KG1 (cell line): ENCODE measurements at regions not wholly inside any gene's neighbourhood (a gene's known extent, or its start where the extent isn't known, plus 50 kb on each side); places are given as distances from the start of the nearest gene placed in this dataset.
"Not testable (repeated sequence)": the region's sequence is repeated elsewhere in the genome, so short reads cannot be mapped to it uniquely, and the experiment has no call there.

ENCODE experiments used
- DNase-seq: peaks from one replicate; lab custom pipeline; 2025; lab: John Stamatoyannopoulos, UW

DNA sequence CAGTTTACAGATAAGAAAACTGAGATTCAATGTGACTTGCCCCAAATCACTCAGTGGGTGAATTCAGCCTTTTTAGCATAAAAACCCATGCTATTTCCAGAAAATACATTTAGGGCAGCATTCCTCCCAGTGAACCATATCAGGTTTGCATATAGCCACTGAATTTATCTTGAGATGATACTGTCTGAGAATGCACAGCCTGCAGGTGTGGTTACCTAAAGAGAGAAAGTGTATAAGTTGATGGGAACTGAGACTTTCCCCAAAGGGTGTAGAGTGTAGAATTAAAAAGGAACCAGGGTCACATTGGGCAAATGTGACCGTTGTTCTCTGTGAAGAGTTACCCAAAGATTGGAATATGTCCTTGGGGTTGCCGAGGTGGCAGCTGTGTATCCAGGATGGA, 100.0 kb upstream of the PIK3R1 start:
- DNase-seq, result no peak

GRCh38 chr5:68114378-68115040, 101.0 kb upstream of the PIK3R1 start:
- no peak for DNase-seq

DNA sequence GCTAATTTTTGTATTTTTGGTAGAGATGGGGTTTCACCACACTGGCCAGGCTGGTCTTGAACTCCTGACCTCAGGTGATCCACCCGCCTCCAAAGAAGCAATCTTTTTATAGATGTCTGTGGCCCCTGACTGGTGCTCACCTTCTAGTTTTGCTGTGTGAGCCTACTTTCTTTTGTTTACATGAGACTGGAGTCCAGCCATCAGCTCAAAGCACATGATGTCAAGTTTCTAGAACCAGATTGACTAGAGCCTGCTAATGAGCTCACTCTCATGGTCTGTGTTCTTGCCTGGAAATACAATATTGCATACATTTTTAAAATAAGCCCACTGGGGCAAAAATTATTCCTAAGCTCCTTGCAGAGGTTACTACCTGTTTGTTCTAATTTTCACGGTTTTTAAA, 102.9 kb upstream of the PIK3R1 start:
- DNase-seq, result no peak

- no peak for DNase-seq
These were observed 104.7 kb upstream of the PIK3R1 start for GRCh38 chr5:68110894-68111293.

DNA sequence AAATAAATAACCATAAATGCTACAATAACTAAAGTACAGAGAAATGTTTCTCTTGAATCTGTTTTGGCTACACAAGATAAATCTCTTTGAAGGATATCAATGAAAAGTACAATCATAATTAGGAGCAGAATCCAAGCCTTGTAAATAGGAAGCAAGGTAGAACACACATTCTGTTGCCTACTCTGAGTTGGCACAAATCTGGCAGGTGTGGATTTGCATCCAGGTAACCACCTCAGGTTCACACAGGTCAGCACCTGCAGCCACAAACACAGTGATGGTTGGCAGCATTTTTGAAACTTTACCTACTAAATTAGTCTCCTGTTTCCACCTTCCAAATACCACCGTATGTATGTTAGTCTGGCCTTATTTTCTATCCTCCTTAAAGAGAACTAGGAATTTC, 105.3 kb upstream of the PIK3R1 start:
- no peak for DNase-seq

GRCh38 chr5:68104217-68104616, 111.3 kb upstream of the PIK3R1 start:
- DNase-seq, result not testable (repeated sequence)

GRCh38 chr5:68103297-68103696, 112.3 kb upstream of the PIK3R1 start:
- not testable (repeated sequence) for DNase-seq

GRCh38 chr5:68099327-68099726, 116.2 kb upstream of the PIK3R1 start:
- DNase-seq, result no peak

GRCh38 chr5:68093455-68094159, 121.9 kb upstream of the PIK3R1 start:
- DNase-seq, result no peak

DNA sequence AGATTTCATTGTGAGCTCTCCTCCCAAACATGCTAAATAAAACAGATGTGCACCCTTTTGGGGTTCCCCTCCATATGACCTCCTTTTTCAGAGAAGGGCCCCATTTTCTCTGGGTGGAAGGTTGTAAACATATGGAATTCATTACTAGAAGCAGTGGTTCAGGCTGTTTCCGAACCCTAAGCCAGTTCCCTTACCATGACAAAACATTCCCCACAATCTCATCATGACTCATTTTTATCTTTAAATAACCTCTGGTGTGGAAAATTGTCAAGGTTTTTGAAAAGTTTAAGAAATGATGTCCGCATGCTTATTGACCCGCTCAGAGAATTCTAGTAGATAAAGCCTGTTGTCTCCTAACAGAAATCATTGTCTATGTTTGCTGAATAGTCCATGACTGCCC, 127.3 kb upstream of the PIK3R1 start:
- DNase-seq, result no peak

DNA sequence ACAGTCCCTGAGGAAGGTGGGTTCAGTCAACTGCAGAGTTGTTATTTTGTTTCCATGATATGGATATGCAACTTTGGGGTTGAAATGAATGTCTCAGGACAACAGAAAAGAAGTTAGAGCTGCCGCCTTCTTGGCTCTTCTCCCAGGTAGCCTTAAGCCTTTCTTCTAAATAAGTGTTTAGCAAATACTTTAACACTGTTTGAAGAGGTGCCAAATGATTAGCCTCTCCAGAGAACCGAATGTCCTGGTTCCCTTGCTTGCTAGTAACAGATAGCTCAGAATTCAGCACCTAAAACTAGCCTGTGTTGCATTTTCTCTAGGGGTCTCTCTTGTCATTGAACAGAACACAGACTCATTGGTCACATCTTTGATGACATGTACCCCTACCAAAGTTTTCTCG, 127.7 kb upstream of the PIK3R1 start:
- no peak for DNase-seq

GRCh38 chr5:68086857-68087256, 128.7 kb upstream of the PIK3R1 start:
- DNase-seq, result no peak

GRCh38 chr5:68086439-68086838, 129.1 kb upstream of the PIK3R1 start:
- DNase-seq, result no peak

DNA sequence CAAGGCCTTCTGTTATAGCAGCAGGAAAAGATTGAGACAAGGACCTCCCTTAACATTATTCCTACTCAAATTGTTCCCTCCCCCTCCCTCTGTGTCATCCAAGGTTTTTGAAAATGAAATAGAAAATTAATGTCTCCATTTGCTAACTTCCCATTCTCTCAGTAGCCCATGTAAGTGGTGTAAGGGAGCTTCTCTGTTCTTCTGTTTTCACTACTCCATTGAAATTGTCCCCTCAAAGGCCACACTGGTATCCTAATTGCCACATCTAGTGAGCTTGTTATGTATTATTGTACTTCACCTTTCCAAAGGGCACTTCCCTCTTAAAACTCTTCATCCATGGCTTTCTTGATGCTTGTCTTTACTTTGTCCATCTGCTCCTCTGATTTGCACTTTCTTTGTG, 131.2 kb upstream of the PIK3R1 start:
- no peak for DNase-seq

DNA sequence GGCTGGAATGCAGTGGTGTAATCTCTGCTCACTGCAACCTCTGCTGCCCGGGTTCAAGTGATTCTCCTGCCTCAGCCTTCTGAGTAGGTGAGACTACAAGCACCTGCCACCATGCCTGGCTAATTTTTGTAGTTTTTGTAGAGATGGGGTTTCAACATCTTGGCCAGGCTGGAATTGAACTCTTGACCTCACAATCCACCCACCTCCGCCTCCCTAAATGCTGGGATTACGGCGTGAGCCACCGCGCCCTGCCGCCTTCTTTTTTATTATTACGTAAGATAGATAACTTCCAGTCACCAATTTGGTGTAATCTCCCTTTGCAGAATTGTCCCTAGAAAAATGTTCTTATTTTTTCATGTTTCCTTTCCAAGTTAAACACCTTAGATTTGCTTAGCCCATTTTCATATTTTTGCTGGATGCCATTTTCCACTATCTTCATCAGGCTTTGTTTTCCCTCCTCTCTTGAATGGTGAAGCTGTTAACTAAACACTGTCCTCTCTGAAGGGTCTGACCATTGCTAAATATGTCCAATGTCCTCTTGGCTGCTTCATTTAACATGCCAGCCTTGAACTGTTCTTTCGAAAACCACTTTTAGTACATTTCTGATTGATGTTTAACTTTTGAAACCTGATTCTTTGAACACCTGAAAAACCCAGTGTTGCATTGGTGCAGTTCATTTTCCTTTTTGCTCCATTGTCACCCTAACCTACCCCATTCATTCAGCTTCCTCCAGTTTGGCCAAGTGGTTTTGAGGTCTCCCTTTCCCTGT, 135.1 kb upstream of the PIK3R1 start:
- DNase-seq, result no peak

DNA sequence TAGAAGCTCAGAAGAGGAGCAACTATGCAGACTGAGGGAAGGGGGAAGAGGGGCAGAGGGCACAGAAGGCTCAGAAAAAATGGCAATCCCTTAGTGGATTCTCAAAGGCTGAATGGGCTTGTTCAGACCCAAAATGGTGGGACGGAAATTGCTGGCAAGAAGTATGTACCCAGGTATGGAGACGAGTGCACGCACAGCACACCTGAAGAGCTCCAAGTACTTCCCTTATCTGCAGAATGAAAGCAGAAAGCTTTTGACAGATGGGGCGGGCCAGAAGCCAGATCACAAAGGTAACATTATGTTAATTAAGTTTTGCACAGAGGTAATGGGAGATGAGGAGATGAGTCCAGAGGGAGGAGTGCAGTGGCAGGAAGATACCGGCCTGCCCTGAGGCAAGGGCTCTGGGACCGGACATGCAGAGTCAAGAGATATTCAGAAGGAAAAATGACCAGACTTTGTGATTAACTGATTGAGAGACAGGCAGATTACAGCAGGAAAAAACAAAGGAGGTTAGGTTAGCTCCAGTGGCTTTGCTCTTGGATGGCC, 138.1 kb upstream of the PIK3R1 start:
- DNase-seq, result no peak

DNA sequence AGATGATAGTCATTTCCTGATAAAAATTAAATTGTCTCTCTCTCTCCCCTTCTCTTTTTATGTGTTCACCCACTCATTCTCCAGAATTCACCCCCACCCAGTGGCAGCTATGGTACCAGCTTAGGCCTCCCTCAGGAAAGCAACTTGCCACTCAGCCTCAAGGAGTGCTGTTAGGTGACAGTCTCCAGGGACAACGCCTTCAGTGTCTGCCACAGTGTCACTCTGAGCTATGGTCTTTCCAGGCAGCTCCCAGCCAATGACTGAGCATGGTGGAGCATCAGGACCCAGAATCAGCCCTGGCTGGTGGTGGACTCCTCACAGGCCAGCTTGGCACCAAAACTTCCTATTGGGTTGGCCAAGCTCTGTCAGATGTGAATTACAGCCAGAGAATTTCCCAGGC, 140.9 kb upstream of the PIK3R1 start:
- DNase-seq, result no peak

DNA sequence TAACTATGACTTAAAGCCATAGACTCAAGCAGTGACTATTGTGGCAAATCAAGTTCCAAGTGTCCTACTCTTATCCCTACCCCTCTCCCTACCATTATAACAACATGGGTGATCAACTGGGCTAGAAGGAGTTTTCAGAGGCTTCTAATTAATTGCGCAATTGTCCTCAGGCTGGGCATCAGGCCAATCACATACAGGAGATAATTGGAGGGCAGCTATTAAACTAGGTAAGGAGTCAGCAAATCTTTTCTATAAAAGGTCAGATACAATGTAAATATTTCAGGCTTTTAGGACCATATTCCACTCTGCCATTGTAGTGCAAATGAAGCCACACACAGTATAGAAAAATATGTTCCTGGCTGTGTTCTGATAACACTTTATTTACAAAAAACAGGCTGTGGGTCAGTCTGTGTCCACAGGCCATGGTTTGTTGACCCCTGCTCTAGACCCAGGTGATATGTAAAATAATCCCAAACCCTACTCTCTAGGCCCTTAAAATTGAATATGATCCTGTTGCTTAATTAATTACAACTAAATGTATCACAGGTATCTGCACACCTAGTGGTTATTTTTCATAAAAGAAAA, 141.4 kb upstream of the PIK3R1 start:
- no peak for DNase-seq

GRCh38 chr5:68071736-68072135, 143.8 kb upstream of the PIK3R1 start:
- no peak for DNase-seq

DNA sequence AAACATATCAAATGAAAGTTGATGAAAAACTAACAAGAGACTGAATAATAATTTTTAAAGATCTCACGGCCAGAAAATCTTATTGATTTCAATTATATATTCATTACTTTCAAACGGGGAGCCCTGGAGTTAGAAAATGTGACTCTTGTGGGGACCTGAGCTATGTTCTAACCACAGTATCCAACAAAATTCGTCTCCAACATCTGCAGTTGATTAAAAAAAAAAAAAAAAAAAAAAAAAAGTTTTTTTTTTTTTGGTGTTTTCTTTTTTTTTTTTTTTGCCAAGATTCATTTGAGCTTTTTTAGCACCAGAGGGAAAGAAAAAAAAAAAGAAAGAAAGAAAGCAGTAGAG, 144.3 kb upstream of the PIK3R1 start:
- DNase-seq, result no peak

DNA sequence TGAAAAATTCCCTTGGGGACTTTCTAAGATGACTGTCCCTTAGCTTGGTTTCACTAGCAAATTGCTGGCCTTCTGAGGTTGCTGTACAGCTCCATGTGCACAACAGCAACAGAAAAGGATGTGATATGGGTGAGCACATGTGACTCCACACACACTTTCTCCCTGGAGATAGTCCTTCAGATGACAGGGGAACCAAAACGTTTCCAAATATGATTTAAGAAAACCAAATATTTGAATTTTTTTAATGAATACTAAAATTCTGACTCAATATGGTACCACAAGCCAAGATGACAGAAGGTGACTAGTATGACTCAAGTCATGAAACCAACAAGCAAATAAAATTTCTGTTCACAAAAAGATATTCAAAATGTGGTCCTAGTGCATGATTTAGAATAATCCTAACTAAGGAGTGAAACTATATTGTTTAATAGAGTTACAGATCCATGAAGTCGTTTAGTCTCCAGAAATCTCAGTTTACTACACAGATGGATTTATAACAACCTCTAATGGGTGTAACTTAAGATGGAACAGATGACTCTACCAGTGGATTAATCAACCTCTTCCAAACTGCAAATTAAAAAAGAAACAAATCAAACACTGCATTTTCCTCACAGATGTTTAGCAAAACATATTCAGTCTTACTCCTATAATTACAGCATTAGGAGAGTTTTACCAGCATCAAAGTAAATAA, 144.8 kb upstream of the PIK3R1 start:
- DNase-seq, result no peak

GRCh38 chr5:68067976-68068603, 147.5 kb upstream of the PIK3R1 start:
- no peak for DNase-seq
